ENCODE measurements at regions not wholly inside any gene's neighbourhood (a gene's known extent, or its start where the extent isn't known, plus 50 kb on each side); places are given as distances from the start of the nearest gene placed in this dataset.

DNA sequence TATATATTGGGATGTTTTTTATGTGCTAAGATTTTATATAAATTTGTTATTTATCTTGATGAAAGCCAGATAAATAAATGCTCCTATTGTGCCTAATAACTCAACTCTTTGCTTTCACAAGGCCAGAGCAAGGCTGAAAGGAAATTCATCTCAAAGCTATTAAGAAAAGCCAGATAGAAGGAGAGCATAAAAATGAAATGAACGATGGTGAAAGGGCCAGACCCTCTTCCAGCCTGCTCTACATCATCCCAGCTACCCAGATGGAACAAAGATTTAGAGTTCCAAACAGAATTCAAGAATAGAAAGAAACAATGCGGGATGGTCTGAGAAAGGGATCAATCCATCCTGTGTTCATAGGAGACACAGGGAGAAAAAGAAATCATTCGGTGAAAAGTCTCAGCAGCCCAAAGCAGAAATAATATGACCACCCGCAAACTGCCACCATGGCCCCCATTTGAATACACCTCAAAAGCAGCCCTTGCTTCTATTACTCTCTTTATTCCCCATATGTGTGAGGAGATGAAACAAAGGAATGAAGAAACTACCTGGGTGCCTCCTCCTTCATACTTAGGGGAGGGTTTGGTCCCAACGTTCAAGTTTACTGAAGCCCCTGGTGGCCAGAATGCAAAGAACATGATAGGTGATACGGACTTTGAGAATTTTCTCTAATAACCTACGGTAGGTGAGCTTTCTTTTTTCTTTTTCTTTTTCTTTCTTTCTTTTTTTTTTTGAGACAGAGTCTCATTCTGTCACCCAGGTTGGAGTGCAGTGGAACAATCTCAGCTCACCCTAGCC is 110.1 kb upstream of the FBXO11 start:
- Histone ChIP-seq H3K27me3 (ENCODE audit: insufficient read depth in 3 of 3, low read length in 2 of 3) (no peaks in the 10 kb centered on the region), H3K4me3 (no peak overlapping the region), H3K9me3 (no peaks in the 10 kb centered on the region), H3K4me1 (no peaks in the 10 kb centered on the region), H3K27ac (no peak overlapping the region), H3K36me3 (ENCODE audit: insufficient read depth in 1 of 2, low read depth in 1 of 2) (no peaks in the 10 kb centered on the region)
- TF ChIP-seq, protein P1, sequence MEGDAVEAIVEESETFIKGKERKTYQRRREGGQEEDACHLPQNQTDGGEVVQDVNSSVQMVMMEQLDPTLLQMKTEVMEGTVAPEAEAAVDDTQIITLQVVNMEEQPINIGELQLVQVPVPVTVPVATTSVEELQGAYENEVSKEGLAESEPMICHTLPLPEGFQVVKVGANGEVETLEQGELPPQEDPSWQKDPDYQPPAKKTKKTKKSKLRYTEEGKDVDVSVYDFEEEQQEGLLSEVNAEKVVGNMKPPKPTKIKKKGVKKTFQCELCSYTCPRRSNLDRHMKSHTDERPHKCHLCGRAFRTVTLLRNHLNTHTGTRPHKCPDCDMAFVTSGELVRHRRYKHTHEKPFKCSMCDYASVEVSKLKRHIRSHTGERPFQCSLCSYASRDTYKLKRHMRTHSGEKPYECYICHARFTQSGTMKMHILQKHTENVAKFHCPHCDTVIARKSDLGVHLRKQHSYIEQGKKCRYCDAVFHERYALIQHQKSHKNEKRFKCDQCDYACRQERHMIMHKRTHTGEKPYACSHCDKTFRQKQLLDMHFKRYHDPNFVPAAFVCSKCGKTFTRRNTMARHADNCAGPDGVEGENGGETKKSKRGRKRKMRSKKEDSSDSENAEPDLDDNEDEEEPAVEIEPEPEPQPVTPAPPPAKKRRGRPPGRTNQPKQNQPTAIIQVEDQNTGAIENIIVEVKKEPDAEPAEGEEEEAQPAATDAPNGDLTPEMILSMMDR (IDR thresholded peaks at IDR 0.05) = no peak
- intact Hi-C loops (cut with DNase I) = no loop called here
- 76 to 80% (median 76%) methylated on average over 7 of the region's 7 CpGs for WGBS, 3 donors
- ATAC-seq = no peak
- no peak for DNase-seq

DNA sequence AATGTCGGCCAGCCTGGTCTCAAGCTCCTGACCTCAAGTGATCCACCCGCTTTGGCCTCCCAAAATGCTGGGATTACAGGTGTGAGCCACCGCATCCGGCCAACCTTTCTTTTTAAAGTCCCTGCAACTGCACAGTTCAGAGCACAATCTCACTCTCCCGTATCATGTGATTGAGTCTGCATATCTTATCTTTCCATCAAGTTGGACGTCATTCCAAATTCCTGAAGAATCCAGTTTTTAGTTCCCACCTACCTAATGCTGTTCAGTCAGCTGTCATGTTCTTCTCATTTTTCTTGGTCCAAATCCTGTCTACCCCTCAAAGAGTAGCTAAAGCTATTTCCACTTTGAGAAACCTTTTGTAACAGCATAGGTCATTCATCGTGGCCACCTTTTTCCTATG is 110.8 kb upstream of the FBXO11 start:
- Histone ChIP-seq H3K4me1 (no peaks in the 10 kb centered on the region), H3K36me3 (ENCODE audit: insufficient read depth in 1 of 2, low read depth in 1 of 2) (no peaks in the 10 kb centered on the region), H3K27ac (no peak overlapping the region), H3K27me3 (ENCODE audit: insufficient read depth in 3 of 3, low read length in 2 of 3) (no peaks in the 10 kb centered on the region), H3K4me3 (no peak overlapping the region), H3K9me3 (no peaks in the 10 kb centered on the region)
- TF ChIP-seq, protein P1 (IDR thresholded peaks at IDR 0.05) = no peak
- ATAC-seq (no peak), DNase-seq (no peak)
- 91 to 95% (median 92%) methylated on average over 7 of the region's 7 CpGs for WGBS, 3 donors
- intact Hi-C loops (cut with DNase I) = no loop called here

DNA sequence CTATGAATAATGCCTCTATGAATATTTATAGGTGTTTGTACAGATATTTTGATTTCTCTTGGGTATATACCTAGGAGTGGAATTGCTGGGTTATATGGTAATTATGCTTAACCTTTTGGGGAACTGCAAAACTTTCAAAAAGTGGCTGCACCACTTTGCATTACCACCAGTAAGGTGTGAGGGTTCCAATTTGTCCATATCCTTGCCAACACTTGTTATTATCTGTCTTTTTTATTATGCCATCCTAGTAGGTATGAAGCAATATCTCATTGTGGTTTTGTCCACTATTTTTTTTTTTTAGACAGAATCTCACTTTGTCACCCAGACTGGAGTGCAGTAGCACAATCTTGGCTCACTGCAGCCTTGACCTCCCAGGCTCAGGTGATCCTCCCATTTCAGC is 112.2 kb upstream of the FBXO11 start:
- H3K27me3 ChIP-seq (ENCODE audit: insufficient read depth in 3 of 3, low read length in 2 of 3) = no peaks in the 10 kb centered on the region
- no peak for DNase-seq
- H3K4me1 ChIP-seq = no peaks in the 10 kb centered on the region
- H3K36me3 ChIP-seq (ENCODE audit: insufficient read depth in 1 of 2, low read depth in 1 of 2) = no peaks in the 10 kb centered on the region
- H3K27ac ChIP-seq = no peak overlapping the region
- intact Hi-C loops (cut with DNase I) = no loop called here
- H3K4me3 ChIP-seq = no peak overlapping the region
- ATAC-seq = no peak
- no peaks in the 10 kb centered on the region for H3K9me3 ChIP-seq
- TF ChIP-seq, protein P1 (IDR thresholded peaks at IDR 0.05) = no peak

DNA sequence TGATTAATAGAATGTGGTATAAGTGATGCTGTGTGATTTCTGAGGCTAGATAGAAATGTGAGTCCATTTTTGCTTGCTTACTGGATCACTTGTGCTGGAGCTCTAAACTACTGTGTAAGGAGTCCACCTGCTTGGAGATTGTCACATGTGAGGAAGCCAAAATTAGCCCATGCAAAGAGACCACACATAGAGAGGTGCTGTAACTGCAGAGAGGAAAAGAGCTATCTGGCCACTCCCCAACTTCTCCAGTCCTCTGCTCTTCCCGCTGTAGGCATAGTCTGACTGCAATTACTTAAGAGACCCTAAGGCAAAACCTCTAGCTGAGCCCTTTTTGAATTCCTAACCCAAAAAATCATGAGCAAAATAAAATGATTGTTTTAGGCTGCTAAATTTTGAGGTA is 120.6 kb upstream of the FBXO11 start:
- 59 to 73% (median 59%) methylated on average over 1 of the region's 1 CpG for WGBS, 3 donors
- no peaks in the 10 kb centered on the region for H3K27me3 ChIP-seq (ENCODE audit: insufficient read depth in 3 of 3, low read length in 2 of 3)

More for the DNA sequence above, 120.6 kb upstream of the FBXO11 start:
- DNase-seq = no peak
- TF ChIP-seq, protein P1 (IDR thresholded peaks at IDR 0.05) = no peak
- no peak overlapping the region for H3K4me3 ChIP-seq
- no peaks in the 10 kb centered on the region for H3K4me1 ChIP-seq
- H3K9me3 ChIP-seq = no peaks in the 10 kb centered on the region
- H3K36me3 ChIP-seq (ENCODE audit: insufficient read depth in 1 of 2, low read depth in 1 of 2) = no peaks in the 10 kb centered on the region
- intact Hi-C loops (cut with DNase I) = no loop called here
- H3K27ac ChIP-seq = no peak overlapping the region
- ATAC-seq = no peak

All from psoas muscle (tissue), 7 donors.